ENCODE measurements at regions not wholly inside any gene's neighbourhood (a gene's known extent, or its start where the extent isn't known, plus 50 kb on each side); places are given as distances from the start of the nearest gene placed in this dataset.

GRCh38 chr16:6929868-6930267 is 402.8 kb upstream of the RBFOX1 start:
- H3K36me3 ChIP-seq (ENCODE audit: control insufficient read depth, insufficient read depth, low read length), result no peaks in the 10 kb centered on the region
- H3K79me2 ChIP-seq (ENCODE audit: control insufficient read depth, insufficient read depth, low read length), result no peaks in the 10 kb centered on the region
- no peak overlapping the region for H3K9ac ChIP-seq (ENCODE audit: insufficient read depth, low read length)
- no peak for TF ChIP-seq EZH2 (IDR thresholded peaks at IDR 0.05; ENCODE audit: low read length, missing control alignments)
- TF ChIP-seq CTCF (conservative IDR thresholded peaks at IDR 0.05 in 1 of 2, IDR thresholded peaks at IDR 0.05 in 1 of 2; ENCODE audit: low read depth in 1 of 2, low read length in 2 of 2), result no peak
- no peak for DNase-seq (ENCODE audit: low read depth in 2 of 2)
- no peaks in the 10 kb centered on the region for H3K27me3 ChIP-seq (ENCODE audit: control insufficient read depth, insufficient read depth, low read length)
- H3K9me3 ChIP-seq (ENCODE audit: control insufficient read depth, insufficient read depth, low read depth, low read length), result no peaks in the 10 kb centered on the region
- H3K4me1 ChIP-seq (ENCODE audit: control insufficient read depth, extremely low read depth, insufficient read depth, low read length), result no peaks in the 10 kb centered on the region
- H3K4me3 ChIP-seq (replicated peaks in 1 of 4; ENCODE audit: control extremely low read depth in 1 of 4, insufficient read depth in 1 of 4, low read depth in 3 of 4, low read length in 4 of 4), result no peak overlapping the region
- no peak overlapping the region for H3K4me2 ChIP-seq (ENCODE audit: extremely low read depth, insufficient read depth, low read length)
- H3K27ac ChIP-seq (ENCODE audit: insufficient read depth, low read length), result no peak overlapping the region
- H4K20me1 ChIP-seq (ENCODE audit: control insufficient read depth, extremely low read depth, insufficient read depth, low read length), result no peaks in the 10 kb centered on the region
- H2AFZ ChIP-seq (ENCODE audit: low read length), result no peak overlapping the region

- no peak overlapping the region for H3K4me3 ChIP-seq (replicated peaks in 1 of 4; ENCODE audit: control extremely low read depth in 1 of 4, insufficient read depth in 1 of 4, low read depth in 3 of 4, low read length in 4 of 4)
- no peak for DNase-seq (ENCODE audit: low read depth in 2 of 2)
- H3K27me3 ChIP-seq (ENCODE audit: control insufficient read depth, insufficient read depth, low read length), result no peaks in the 10 kb centered on the region
- H3K27ac ChIP-seq (ENCODE audit: insufficient read depth, low read length), result no peak overlapping the region
- TF ChIP-seq CTCF (conservative IDR thresholded peaks at IDR 0.05 in 1 of 2, IDR thresholded peaks at IDR 0.05 in 1 of 2; ENCODE audit: low read depth in 1 of 2, low read length in 2 of 2) (no peak), EZH2 (IDR thresholded peaks at IDR 0.05; ENCODE audit: low read length, missing control alignments) (no peak)
- no peaks in the 10 kb centered on the region for H4K20me1 ChIP-seq (ENCODE audit: control insufficient read depth, extremely low read depth, insufficient read depth, low read length)
- no peaks in the 10 kb centered on the region for H3K4me1 ChIP-seq (ENCODE audit: control insufficient read depth, extremely low read depth, insufficient read depth, low read length)
- no peak overlapping the region for H2AFZ ChIP-seq (ENCODE audit: low read length)
- H3K9ac ChIP-seq (ENCODE audit: insufficient read depth, low read length), result no peak overlapping the region
- no peaks in the 10 kb centered on the region for H3K36me3 ChIP-seq (ENCODE audit: control insufficient read depth, insufficient read depth, low read length)
- no peaks in the 10 kb centered on the region for H3K79me2 ChIP-seq (ENCODE audit: control insufficient read depth, insufficient read depth, low read length)
- no peak overlapping the region for H3K4me2 ChIP-seq (ENCODE audit: extremely low read depth, insufficient read depth, low read length)
- no peaks in the 10 kb centered on the region for H3K9me3 ChIP-seq (ENCODE audit: control insufficient read depth, insufficient read depth, low read depth, low read length)
Observed at GRCh38 chr16:6926762-6927161, 405.9 kb upstream of the RBFOX1 start.

GRCh38 chr16:6926341-6926740 is 406.3 kb upstream of the RBFOX1 start:
- Histone ChIP-seq H3K9me3 (ENCODE audit: control insufficient read depth, insufficient read depth, low read depth, low read length) (no peaks in the 10 kb centered on the region), H3K36me3 (ENCODE audit: control insufficient read depth, insufficient read depth, low read length) (no peaks in the 10 kb centered on the region), H3K79me2 (ENCODE audit: control insufficient read depth, insufficient read depth, low read length) (no peaks in the 10 kb centered on the region), H2AFZ (ENCODE audit: low read length) (no peak overlapping the region), H3K27me3 (ENCODE audit: control insufficient read depth, insufficient read depth, low read length) (no peaks in the 10 kb centered on the region), H3K9ac (ENCODE audit: insufficient read depth, low read length) (no peak overlapping the region), H3K4me3 (replicated peaks in 1 of 4; ENCODE audit: control extremely low read depth in 1 of 4, insufficient read depth in 1 of 4, low read depth in 3 of 4, low read length in 4 of 4) (no peak overlapping the region), H4K20me1 (ENCODE audit: control insufficient read depth, extremely low read depth, insufficient read depth, low read length) (no peaks in the 10 kb centered on the region), H3K27ac (ENCODE audit: insufficient read depth, low read length) (no peak overlapping the region), H3K4me1 (ENCODE audit: control insufficient read depth, extremely low read depth, insufficient read depth, low read length) (no peaks in the 10 kb centered on the region), H3K4me2 (ENCODE audit: extremely low read depth, insufficient read depth, low read length) (no peak overlapping the region)
- no peak for TF ChIP-seq CTCF (conservative IDR thresholded peaks at IDR 0.05 in 1 of 2, IDR thresholded peaks at IDR 0.05 in 1 of 2; ENCODE audit: low read depth in 1 of 2, low read length in 2 of 2)
- no peak for TF ChIP-seq EZH2 (IDR thresholded peaks at IDR 0.05; ENCODE audit: low read length, missing control alignments)
- no peak for DNase-seq (ENCODE audit: low read depth in 2 of 2)

Data from fibroblast of lung (primary cell).